ENCODE measurements at regions not wholly inside any gene's neighbourhood (a gene's known extent, or its start where the extent isn't known, plus 50 kb on each side); places are given as distances from the start of the nearest gene placed in this dataset.

- DNase-seq = no peak
Measured at GRCh38 chr16:86211265-86211664, 299.1 kb upstream of the FOXF1 start.

GRCh38 chr16:86211800-86212199 lies 298.5 kb upstream of the FOXF1 start:
- no peak for DNase-seq

GRCh38 chr16:86212706-86213436 lies 297.5 kb upstream of the FOXF1 start:
- DNase-seq = peak in 2 of 51 donors; percentile 8 to 21

- no peak for DNase-seq
Measured at GRCh38 chr16:86213437-86214205, 296.7 kb upstream of the FOXF1 start.

GRCh38 chr16:86214326-86215232 lies 295.7 kb upstream of the FOXF1 start:
- peak in 2 of 51 donors; percentile 0 to 2 for DNase-seq

GRCh38 chr16:86215233-86215978 lies 294.9 kb upstream of the FOXF1 start:
- no peak for DNase-seq

GRCh38 chr16:86215979-86216585 lies 294.2 kb upstream of the FOXF1 start:
- peak in 1 of 51 donors; percentile 6 for DNase-seq

GRCh38 chr16:86216591-86216990 lies 293.7 kb upstream of the FOXF1 start:
- DNase-seq = no peak

GRCh38 chr16:86217001-86217890 lies 293.1 kb upstream of the FOXF1 start:
- no peak for DNase-seq

GRCh38 chr16:86217891-86218270 lies 292.4 kb upstream of the FOXF1 start:
- no peak for DNase-seq

GRCh38 chr16:86218479-86219170 lies 291.7 kb upstream of the FOXF1 start:
- no peak for DNase-seq

GRCh38 chr16:86219655-86220445 lies 290.5 kb upstream of the FOXF1 start:
- no peak for DNase-seq

- no peak for DNase-seq
Measured at GRCh38 chr16:86220561-86220960, 289.8 kb upstream of the FOXF1 start.

- DNase-seq = no peak
Measured at GRCh38 chr16:86221085-86221484, 289.2 kb upstream of the FOXF1 start.

GRCh38 chr16:86222547-86222946 lies 287.8 kb upstream of the FOXF1 start:
- no peak for DNase-seq

- no peak for DNase-seq
Measured at GRCh38 chr16:86222965-86223551, 287.3 kb upstream of the FOXF1 start.

- no peak for DNase-seq
Measured at GRCh38 chr16:86224126-86224525, 286.2 kb upstream of the FOXF1 start.

- DNase-seq = no peak
Measured at GRCh38 chr16:86224629-86225028, 285.7 kb upstream of the FOXF1 start.

Measured in hypothalamus (tissue), 51 donors.